HFF-Myc (cell line): ENCODE measurements at regions not wholly inside any gene's neighbourhood (a gene's known extent, or its start where the extent isn't known, plus 50 kb on each side); places are given as distances from the start of the nearest gene placed in this dataset.

Experiments
- DNase-seq: peaks from one replicate; pipeline ENCODE4 v3.0.0-alpha.2; 2011; ENCODE audit warnings: low read depth; ENCODE audit errors: extremely low read depth
- H3K4me3 ChIP-seq: replicated peaks from 2 replicates; pipeline ENCODE4 v1.5.1; 2011; ENCODE audit warnings: low read depth, mild to moderate bottlenecking, control low read depth, low read length
- TF ChIP-seq, protein P1 (sequence below): IDR thresholded peaks from 2 replicates; pipeline ENCODE4 v1.5.1; 2012; ENCODE audit warnings: mild to moderate bottlenecking, low read depth, low read length, control low read depth; ENCODE audit errors: missing control alignments

DNA sequence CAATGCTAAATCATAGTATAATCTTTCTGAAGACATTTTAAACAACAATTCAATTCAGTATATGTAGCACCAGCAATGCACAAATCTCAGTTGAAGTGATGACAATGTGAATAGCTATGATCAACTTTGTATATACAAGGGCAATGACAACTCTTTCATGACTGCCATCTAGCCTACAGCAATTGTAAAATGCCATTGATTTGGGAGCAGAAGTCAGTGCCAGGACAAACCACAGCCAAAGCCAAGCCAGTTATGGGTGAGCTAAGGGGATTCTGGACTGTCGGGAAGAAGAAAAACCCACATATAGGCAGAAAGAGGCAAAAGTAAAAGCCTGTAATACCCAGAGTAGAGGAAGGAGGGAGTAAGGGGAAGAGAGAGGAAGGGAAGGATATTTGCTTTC, 238.6 kb downstream of the MID1IP1 start:
- H3K4me3 ChIP-seq: no peak overlapping the region
- DNase-seq: no peak
- TF ChIP-seq, protein P1, sequence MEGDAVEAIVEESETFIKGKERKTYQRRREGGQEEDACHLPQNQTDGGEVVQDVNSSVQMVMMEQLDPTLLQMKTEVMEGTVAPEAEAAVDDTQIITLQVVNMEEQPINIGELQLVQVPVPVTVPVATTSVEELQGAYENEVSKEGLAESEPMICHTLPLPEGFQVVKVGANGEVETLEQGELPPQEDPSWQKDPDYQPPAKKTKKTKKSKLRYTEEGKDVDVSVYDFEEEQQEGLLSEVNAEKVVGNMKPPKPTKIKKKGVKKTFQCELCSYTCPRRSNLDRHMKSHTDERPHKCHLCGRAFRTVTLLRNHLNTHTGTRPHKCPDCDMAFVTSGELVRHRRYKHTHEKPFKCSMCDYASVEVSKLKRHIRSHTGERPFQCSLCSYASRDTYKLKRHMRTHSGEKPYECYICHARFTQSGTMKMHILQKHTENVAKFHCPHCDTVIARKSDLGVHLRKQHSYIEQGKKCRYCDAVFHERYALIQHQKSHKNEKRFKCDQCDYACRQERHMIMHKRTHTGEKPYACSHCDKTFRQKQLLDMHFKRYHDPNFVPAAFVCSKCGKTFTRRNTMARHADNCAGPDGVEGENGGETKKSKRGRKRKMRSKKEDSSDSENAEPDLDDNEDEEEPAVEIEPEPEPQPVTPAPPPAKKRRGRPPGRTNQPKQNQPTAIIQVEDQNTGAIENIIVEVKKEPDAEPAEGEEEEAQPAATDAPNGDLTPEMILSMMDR: no peak

DNA sequence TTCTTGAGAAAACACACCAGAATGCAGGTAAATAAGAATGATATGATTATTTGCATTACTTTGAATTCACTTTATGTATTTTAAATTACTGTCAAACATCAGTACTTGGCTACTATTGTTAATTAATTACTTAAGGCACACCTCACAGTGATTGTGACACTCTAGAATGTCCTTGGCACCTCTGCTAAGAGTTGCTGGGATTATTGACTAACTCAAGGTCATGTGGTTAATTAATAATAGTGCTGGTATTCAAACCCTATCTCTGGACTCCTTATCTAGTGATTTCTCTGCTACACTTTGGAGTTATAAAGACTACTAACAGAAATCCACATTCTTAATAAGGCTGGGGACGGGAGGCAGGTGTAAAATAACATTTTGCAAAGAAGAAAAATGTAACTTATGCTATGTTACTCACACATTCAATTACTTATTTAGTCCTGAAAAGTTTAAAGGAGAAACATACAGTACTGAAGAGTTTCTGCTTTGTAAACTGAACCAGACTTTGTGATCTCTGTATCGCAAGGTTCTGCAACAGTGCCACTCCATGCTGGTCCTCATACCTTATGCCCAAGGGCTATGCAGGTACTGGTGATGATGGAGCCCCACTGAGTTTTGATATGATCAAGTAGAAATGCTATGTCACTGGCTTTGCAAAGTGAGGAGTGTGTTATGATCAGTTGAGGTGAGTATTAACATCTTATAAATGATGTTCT, 242.7 kb downstream of the MID1IP1 start:
- no peak for DNase-seq
- H3K4me3 ChIP-seq: no peak overlapping the region
- TF ChIP-seq, protein P1: no peak

DNA sequence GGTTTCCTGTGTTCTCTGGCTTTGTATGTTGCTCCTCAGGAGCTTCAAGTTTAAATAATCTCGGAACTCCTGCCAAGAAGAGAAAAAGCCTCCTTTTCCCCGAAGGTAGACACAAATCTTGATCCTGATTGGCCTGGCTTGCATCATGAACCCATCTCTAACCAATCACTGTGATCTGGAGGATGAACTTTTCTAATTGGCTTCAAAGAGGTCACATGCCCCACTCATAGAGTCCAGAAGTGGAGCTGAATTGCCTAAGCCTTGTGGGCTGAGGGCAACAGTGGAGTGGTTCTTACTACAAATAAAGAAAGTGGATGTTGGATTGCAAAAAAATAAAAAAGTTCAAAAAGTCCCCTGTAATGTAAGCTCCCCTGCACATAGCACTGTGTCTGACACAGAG, 245.9 kb downstream of the MID1IP1 start:
- no peak overlapping the region for H3K4me3 ChIP-seq
- DNase-seq: no peak
- TF ChIP-seq, protein P1: no peak

DNA sequence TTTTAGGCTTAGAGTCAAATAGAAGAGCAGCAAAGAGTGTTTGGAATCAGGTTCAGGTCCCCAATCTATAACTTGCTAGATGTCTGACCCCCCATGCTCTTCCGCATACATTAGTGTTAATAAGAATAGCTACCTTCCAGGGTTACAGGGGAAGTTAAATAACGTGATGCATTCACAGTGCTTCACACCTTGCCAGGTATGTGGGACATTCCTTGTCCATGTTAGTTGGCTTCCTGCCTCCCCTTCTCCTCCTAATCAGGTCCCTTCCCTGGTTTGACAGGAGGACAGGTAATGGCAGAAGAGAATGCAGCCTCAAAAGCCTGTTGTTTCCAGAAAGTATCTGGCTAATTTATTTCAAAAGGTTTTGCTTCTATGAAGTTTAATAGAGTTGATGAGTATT, 248.7 kb downstream of the MID1IP1 start:
- TF ChIP-seq, protein P1: no peak
- H3K4me3 ChIP-seq: no peak overlapping the region
- DNase-seq: no peak

DNA sequence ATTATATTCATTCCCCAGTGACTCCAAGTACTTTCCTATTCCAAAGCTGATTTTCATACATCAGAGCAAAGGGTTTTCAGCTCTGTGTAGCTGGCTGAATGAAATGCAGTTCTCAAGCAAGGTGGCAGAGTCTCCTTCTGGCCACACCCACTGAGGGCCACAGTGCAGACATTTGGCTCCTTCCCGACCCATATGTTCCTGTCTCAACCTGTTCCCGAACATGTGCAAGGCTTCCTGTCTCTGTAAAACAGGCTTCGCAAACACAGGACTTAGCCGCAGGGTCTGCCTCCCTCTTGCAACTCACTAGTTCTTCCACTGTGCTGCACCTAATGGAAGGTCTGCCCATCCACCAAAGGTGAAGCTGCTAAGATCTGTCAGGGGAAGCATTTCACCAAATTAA, 249.2 kb downstream of the MID1IP1 start:
- no peak overlapping the region for H3K4me3 ChIP-seq
- TF ChIP-seq, protein P1: no peak
- no peak for DNase-seq

DNA sequence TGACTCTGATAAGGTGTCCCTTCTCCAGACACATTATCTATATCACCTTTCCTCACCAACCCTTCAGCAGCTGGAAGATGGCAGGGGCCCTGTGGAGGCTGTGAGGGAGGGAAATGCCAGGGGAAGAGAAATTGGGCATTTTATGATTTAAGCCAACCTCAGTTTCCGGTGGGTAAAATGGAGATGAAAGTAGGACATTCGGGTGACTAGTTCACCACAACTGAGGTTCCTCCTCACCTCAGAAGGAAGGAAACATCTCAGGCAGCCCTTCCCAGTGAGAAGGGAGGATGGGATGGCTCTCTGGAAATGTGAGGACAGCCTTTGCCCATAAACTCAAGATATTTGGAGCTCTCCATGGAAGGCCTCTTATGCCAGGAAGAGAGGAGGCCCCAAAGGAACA, 251.5 kb downstream of the MID1IP1 start:
- no peak overlapping the region for H3K4me3 ChIP-seq
- no peak for DNase-seq
- TF ChIP-seq, protein P1: no peak

DNA sequence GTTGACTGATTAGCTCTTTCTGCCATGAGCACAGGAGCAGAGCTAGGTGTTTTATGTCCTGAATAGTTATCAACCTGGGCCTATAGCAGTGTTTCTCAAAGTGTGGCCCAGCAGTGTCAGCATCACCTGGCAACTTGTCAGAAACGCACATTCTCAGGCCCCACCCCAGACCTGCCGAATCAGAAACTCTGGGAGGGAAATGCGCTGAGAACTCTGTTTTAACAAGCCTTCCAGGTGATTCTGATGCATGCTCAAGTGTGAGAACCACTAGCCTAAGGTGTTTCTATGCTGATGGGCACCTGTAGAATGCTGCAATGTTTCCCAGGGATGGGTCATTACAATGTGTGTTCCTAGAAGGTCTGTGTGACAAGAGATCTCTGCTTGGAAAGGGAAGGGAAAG, 257.5 kb downstream of the MID1IP1 start:
- TF ChIP-seq, protein P1: no peak
- no peak overlapping the region for H3K4me3 ChIP-seq
- DNase-seq: no peak
